Testis (tissue), 2 donors: ENCODE measurements at regions not wholly inside any gene's neighbourhood (a gene's known extent, or its start where the extent isn't known, plus 50 kb on each side); places are given as distances from the start of the nearest gene placed in this dataset.
A peak's percentile ranks its signal among the peaks of the same experiment; 100 is the strongest.

Source experiments
- DNase-seq: peaks from one replicate; pipeline ENCODE4 v3.0.0-alpha.2; 2019
- H3K27ac ChIP-seq, 2 donors: fragments of 200-600 bp; sonication (generic); one replicate each; pipeline ENCODE4 v1.5.1; 2019
- H3K27me3 ChIP-seq: fragments of 200-600 bp; sonication (generic); one replicate; pipeline ENCODE4 v1.5.1; 2019
- H3K36me3 ChIP-seq: fragments of 200-600 bp; sonication (generic); one replicate; pipeline ENCODE4 v1.5.1; 2017; ENCODE audit warnings: low read depth; ENCODE audit errors: missing control alignments
- H3K4me1 ChIP-seq: fragments of 200-600 bp; sonication (generic); one replicate; pipeline ENCODE4 v1.5.1; 2019
- H3K4me3 ChIP-seq, 2 donors: fragments of 200-600 bp; sonication (generic); one replicate each; pipeline ENCODE4 v1.5.1; 2017 to 2019
- H3K9me3 ChIP-seq: fragments of 200-600 bp; sonication (generic); one replicate; pipeline ENCODE4 v1.5.1; 2017
- POLR2A ChIP-seq: fragments of 450-650 bp; IDR thresholded peaks from one replicate; pipeline ENCODE4 v1.6.1; 2017; ENCODE audit warnings: antibody characterized with exemption, mild to moderate bottlenecking, moderate library complexity
- WGBS, 2 donors: methylation state at CpG; one replicate each; pipeline ENCODE4 v1.1.5; 2018; 5-methylcytosine and 5-hydroxymethylcytosine counted together
- intact Hi-C: fragments of 100-400 bp; cut with DNase I; formaldehyde crosslinking; loops from one replicate; pipeline ENCODE4 v1.15.1; 2023; ENCODE audit warnings: low total_unique reads
- TF ChIP-seq, protein P1 (sequence below), 3 experiments: fragments of 450-650 bp in 2 of 3; fragments of 200-600 bp in 1 of 3; sonication (generic) in 1 of 3; IDR thresholded peaks; one replicate each; pipeline ENCODE4 v1.5.1; 2016 to 2019; ENCODE audit warnings: antibody characterized with exemption in 3 of 3, mild to moderate bottlenecking in 2 of 3, moderate library complexity in 1 of 3

DNA sequence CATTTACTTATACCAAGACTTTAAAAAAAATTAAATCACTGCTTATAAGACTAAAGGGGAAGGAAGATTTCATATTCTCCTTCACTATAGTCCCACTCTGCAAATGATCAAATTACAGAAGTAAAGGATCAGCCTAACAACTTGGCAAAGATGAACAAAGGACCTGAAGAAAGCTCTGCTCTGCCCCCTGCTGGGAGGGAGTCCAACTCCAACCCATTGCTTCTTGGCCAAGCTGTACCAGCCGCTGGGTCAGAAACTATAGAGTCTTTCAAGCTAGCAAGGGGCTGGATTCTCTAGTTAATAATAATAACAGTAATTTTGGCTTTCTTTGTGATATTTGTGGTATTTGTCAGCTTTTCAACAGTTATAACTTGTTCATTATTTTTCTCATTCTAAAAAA lies 927.0 kb upstream of the CRIM1 start:
- intact Hi-C loops = no loop called here
- TF ChIP-seq, protein P1, sequence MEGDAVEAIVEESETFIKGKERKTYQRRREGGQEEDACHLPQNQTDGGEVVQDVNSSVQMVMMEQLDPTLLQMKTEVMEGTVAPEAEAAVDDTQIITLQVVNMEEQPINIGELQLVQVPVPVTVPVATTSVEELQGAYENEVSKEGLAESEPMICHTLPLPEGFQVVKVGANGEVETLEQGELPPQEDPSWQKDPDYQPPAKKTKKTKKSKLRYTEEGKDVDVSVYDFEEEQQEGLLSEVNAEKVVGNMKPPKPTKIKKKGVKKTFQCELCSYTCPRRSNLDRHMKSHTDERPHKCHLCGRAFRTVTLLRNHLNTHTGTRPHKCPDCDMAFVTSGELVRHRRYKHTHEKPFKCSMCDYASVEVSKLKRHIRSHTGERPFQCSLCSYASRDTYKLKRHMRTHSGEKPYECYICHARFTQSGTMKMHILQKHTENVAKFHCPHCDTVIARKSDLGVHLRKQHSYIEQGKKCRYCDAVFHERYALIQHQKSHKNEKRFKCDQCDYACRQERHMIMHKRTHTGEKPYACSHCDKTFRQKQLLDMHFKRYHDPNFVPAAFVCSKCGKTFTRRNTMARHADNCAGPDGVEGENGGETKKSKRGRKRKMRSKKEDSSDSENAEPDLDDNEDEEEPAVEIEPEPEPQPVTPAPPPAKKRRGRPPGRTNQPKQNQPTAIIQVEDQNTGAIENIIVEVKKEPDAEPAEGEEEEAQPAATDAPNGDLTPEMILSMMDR (IDR thresholded peaks at IDR 0.05) = peak in 2 of 3 experiments; percentile 40 to 53
- no peak for TF ChIP-seq POLR2A
- no peak overlapping the region for H3K27ac ChIP-seq
- DNase-seq = peak; percentile 75
- 50 to 53% methylated on average over 1 of the region's 1 CpG for WGBS, 2 donors
- no peaks in the 10 kb centered on the region for H3K9me3 ChIP-seq
- no peaks in the 10 kb centered on the region for H3K36me3 ChIP-seq
- no peak overlapping the region for H3K4me3 ChIP-seq
- H3K4me1 ChIP-seq = no peaks in the 10 kb centered on the region
- no peaks in the 10 kb centered on the region for H3K27me3 ChIP-seq

DNA sequence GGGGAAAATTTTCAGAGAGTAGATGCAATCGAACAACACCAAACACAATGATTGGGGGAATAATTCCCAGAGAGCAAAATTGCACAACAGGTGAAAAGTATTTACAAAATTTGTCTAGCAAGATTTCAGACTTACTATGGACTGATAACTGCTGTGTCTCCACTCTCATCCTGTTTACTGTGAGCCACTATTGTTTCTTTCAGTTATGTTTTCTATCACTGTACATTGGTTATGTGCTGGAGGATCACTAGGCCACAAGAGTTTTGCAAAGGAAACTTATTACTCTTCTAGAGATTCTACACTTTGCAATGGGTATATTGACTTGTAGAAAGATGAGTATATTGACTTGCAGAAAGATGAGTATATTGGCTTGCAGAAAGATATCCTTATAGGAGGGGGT lies 934.1 kb upstream of the CRIM1 start:
- no peaks in the 10 kb centered on the region for H3K9me3 ChIP-seq
- no peaks in the 10 kb centered on the region for H3K27me3 ChIP-seq
- 86 to 92% methylated on average over 1 of the region's 1 CpG for WGBS, 2 donors
- DNase-seq = no peak
- H3K27ac ChIP-seq = no peak overlapping the region
- intact Hi-C loops = no loop called here
- no peaks in the 10 kb centered on the region for H3K4me1 ChIP-seq
- no peaks in the 10 kb centered on the region for H3K36me3 ChIP-seq
- H3K4me3 ChIP-seq = no peak overlapping the region
- TF ChIP-seq, protein P1 (IDR thresholded peaks at IDR 0.05) = no peak
- no peak for TF ChIP-seq POLR2A

DNA sequence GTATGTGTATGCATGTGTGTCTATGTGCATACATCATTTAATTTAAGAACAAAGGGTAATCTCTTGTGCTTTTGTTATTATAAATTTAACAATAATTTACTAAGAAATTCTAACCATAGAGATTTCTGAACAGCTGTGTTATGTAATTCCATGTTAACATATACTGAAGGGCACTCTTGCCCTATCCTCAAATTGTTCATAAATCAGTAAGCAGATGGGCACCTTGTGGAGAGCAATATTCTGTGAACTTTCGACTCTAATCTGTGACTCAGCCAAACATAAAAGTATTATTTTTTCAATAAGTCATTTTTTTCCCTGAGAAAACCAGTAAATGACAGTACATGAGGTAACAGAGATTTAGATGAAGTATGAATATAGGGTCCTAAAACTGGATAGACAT lies 938.3 kb upstream of the CRIM1 start:
- Histone ChIP-seq H3K9me3 (no peaks in the 10 kb centered on the region), H3K27ac (no peak overlapping the region), H3K36me3 (no peaks in the 10 kb centered on the region), H3K27me3 (no peaks in the 10 kb centered on the region), H3K4me3 (no peak overlapping the region), H3K4me1 (no peaks in the 10 kb centered on the region)
- 22 to 36% methylated on average over 1 of the region's 1 CpG for WGBS, 2 donors
- no peak for TF ChIP-seq POLR2A
- intact Hi-C loops = no loop called here
- no peak for DNase-seq

DNA sequence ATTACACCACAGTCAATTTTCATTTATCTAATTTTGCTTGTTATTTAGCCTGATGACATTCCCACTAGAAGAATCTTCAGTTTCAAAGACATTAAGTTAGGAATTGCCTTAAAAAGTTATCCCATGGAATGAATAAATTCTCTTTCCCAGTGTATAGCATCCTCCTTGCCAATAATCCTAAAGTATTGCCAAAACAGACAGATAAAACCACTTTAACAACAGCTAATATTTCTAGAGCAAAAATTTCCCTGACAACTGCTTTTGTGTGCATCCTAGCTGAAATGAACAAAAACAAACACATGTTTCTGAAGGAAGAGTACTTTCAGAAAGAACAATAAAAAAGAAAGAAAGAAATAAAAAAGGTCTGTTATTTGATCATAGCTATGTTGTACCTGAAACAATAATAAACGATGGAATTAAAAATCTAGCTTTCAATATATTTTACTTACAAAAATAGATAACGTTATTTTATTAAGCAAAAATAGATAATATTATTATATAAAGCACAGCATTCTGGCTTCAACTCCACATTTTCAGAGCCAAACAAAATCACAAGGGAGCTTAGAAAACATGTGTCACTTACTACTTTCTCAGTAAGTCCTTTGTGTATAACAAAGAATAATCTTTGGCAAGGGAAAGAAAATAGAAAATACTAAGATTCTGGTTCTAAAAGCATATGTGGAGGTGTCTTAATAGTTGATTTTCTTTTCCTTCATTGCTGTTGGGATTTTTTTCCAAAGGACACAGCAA lies 939.0 kb upstream of the CRIM1 start:
- no peaks in the 10 kb centered on the region for H3K4me1 ChIP-seq
- intact Hi-C loops = no loop called here
- 52% methylated on average over 2 of the region's 2 CpGs for WGBS, 2 donors
- H3K27me3 ChIP-seq = no peaks in the 10 kb centered on the region
- TF ChIP-seq POLR2A = no peak
- TF ChIP-seq, protein P1 (IDR thresholded peaks at IDR 0.05) = no peak
- H3K9me3 ChIP-seq = no peaks in the 10 kb centered on the region
- no peak overlapping the region for H3K27ac ChIP-seq
- no peak for DNase-seq
- H3K4me3 ChIP-seq = no peak overlapping the region
- H3K36me3 ChIP-seq = no peaks in the 10 kb centered on the region

DNA sequence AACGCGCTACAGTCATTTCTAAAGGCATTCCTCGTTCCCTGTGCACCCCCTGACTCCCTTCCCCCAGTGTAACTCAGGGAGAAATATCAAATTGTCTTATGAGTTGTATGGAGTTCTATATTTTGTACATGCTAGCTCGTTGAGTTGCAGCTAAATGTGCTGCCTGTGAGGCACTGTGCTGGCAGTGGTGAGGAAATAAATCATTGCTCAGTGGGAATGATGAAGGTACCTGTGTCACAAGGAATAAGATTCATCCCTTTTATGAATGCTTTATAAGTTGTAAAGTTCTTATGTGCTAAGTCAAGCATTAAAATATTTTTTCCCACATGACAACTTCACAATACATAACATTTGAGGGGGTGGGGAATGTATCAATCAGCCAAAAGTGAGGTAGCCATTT lies 939.6 kb upstream of the CRIM1 start:
- WGBS, 2 donors = 73 to 78% methylated on average over 4 of the region's 4 CpGs
- TF ChIP-seq, protein P1 (IDR thresholded peaks at IDR 0.05) = no peak
- no peak for TF ChIP-seq POLR2A
- Histone ChIP-seq H3K4me1 (no peaks in the 10 kb centered on the region), H3K27ac (no peak overlapping the region), H3K36me3 (no peaks in the 10 kb centered on the region), H3K4me3 (no peak overlapping the region), H3K9me3 (no peaks in the 10 kb centered on the region), H3K27me3 (no peaks in the 10 kb centered on the region)
- intact Hi-C loops = no loop called here
- DNase-seq = no peak
